Femur (tissue), 1 donor: ENCODE measurements at regions not wholly inside any gene's neighbourhood (a gene's known extent, or its start where the extent isn't known, plus 50 kb on each side); places are given as distances from the start of the nearest gene placed in this dataset.

Source experiments
- DNase-seq: peaks from one replicate; pipeline ENCODE4 v3.0.0-alpha.2; 2017

- DNase-seq, result no peak
Measured at GRCh38 chr12:53838978-53839377, 87.2 kb upstream of the CISTR start.

GRCh38 chr12:53840316-53840715 is 88.5 kb upstream of the CISTR start:
- no peak for DNase-seq

- no peak for DNase-seq
Measured at GRCh38 chr12:53842686-53843085, 90.9 kb upstream of the CISTR start.

- no peak for DNase-seq
Measured at GRCh38 chr12:53843545-53843944, 91.8 kb upstream of the CISTR start.

GRCh38 chr12:53844994-53845844 is 93.4 kb upstream of the HOXC13 start:
- DNase-seq, result no peak

- DNase-seq, result no peak
Measured at GRCh38 chr12:53845932-53846331, 92.7 kb upstream of the HOXC13 start.

GRCh38 chr12:53849113-53849512 is 89.5 kb upstream of the HOXC13 start:
- no peak for DNase-seq

- no peak for DNase-seq
Measured at GRCh38 chr12:53849656-53850055, 89.0 kb upstream of the HOXC13 start.

- no peak for DNase-seq
Measured at GRCh38 chr12:53852061-53852460, 86.6 kb upstream of the HOXC13 start.

GRCh38 chr12:53852992-53853391 is 85.6 kb upstream of the HOXC13 start:
- no peak for DNase-seq

GRCh38 chr12:53854701-53855316 is 83.8 kb upstream of the HOXC13 start:
- DNase-seq, result no peak

- no peak for DNase-seq
Measured at GRCh38 chr12:53856132-53856531, 82.5 kb upstream of the HOXC13 start.

- DNase-seq, result no peak
Measured at GRCh38 chr12:53857666-53858065, 81.0 kb upstream of the HOXC13 start.

- DNase-seq, result no peak
Measured at GRCh38 chr12:53860426-53861345, 77.9 kb upstream of the HOXC13 start.

- no peak for DNase-seq
Measured at GRCh38 chr12:53862206-53862605, 76.4 kb upstream of the HOXC13 start.

- DNase-seq, result no peak
Measured at GRCh38 chr12:53862831-53863230, 75.8 kb upstream of the HOXC13 start.

GRCh38 chr12:53866727-53867126 is 71.9 kb upstream of the HOXC13 start:
- no peak for DNase-seq

- no peak for DNase-seq
Measured at GRCh38 chr12:53867216-53868012, 71.2 kb upstream of the HOXC13 start.

GRCh38 chr12:53868511-53868986 is 70.1 kb upstream of the HOXC13 start:
- no peak for DNase-seq

- no peak for DNase-seq
Measured at GRCh38 chr12:53869500-53869899, 69.1 kb upstream of the HOXC13 start.

- DNase-seq, result no peak
Measured at GRCh38 chr12:53870117-53870516, 68.5 kb upstream of the HOXC13 start.

GRCh38 chr12:53871367-53871766 is 67.3 kb upstream of the HOXC13 start:
- no peak for DNase-seq
